Stomach (tissue), 8 donors: ENCODE measurements at regions not wholly inside any gene's neighbourhood (a gene's known extent, or its start where the extent isn't known, plus 50 kb on each side); places are given as distances from the start of the nearest gene placed in this dataset.
"Not testable (repeated sequence)": the region's sequence is repeated elsewhere in the genome, so short reads cannot be mapped to it uniquely, and the experiment has no call there.

ENCODE experiments used
- DNase-seq, 2 donors: peaks; one replicate each; pipeline versions ENCODE4 v3.0.0 to v3.0.0-alpha.2; 2013 to 2019
- H3K27ac ChIP-seq, 5 donors: fragments of 200-600 bp in 4 of 5; sonication (generic) in 4 of 5; one replicate each; pipeline ENCODE4 v1.5.1; 2013 to 2019; ENCODE audit warnings: mild to moderate bottlenecking in 1 of 5, moderate library complexity in 1 of 5
- H3K27me3 ChIP-seq, 3 donors: fragments of 200-600 bp; sonication (generic); one replicate each; pipeline ENCODE4 v1.5.1; 2017 to 2019; ENCODE audit warnings: mixed run types in 1 of 3
- H3K36me3 ChIP-seq, 4 donors: fragments of 200-600 bp; sonication (generic); 1 replicate in 3 of 4; 2 replicates in 1 of 4; pipeline ENCODE4 v1.5.1; 2016 to 2019
- H3K4me1 ChIP-seq, 4 donors: fragments of 200-600 bp; sonication (generic); one replicate each; pipeline ENCODE4 v1.5.1; 2016 to 2019
- H3K4me3 ChIP-seq, 4 donors: fragments of 200-600 bp; sonication (generic) in 3 of 4; one replicate each; pipeline ENCODE4 v1.5.1; 2016 to 2019; ENCODE audit warnings: mild to moderate bottlenecking in 1 of 4
- H3K9me3 ChIP-seq, 4 donors: fragments of 200-600 bp; sonication (generic); one replicate each; pipeline ENCODE4 v1.5.1; 2016 to 2019
- EP300 ChIP-seq: sonication (generic); formaldehyde crosslinking; IDR thresholded peaks from one replicate; pipeline ENCODE4 v1.6.1; 2017; ENCODE audit warnings: antibody characterized with exemption
- POLR2A ChIP-seq, 4 donors: fragments of 450-650 bp; IDR thresholded peaks; one replicate each; pipeline ENCODE4 v1.6.1; 2016; ENCODE audit warnings: antibody characterized with exemption in 4 of 4, control low read depth in 2 of 4, mild to moderate bottlenecking in 1 of 4, moderate library complexity in 1 of 4
- POLR2AphosphoS5 ChIP-seq, 3 donors: sonication (generic); formaldehyde crosslinking; IDR thresholded peaks; one replicate each; pipeline ENCODE4 v1.6.1; 2016; ENCODE audit warnings: antibody characterized with exemption in 3 of 3
- WGBS, 5 donors: extraction: QIAGEN DNeasy Blood & Tissue Kit in 3 of 5; methylation state at CpG; one replicate each; pipeline versions ENCODE4 v1.1.5 to v1.1.7; 2013 to 2018; 5-methylcytosine and 5-hydroxymethylcytosine counted together
- intact Hi-C: fragments of 100-400 bp; cut with DNase I; formaldehyde crosslinking; loops from one replicate; pipeline ENCODE4 v1.15.1; 2023; ENCODE audit warnings: low total_unique reads
- TF ChIP-seq, protein P1 (sequence below), 7 experiments: fragments of 450-650 bp in 4 of 7; fragments of 200-600 bp in 3 of 7; sonication (generic) in 3 of 7; IDR thresholded peaks; one replicate each; pipeline ENCODE4 v1.5.1; 2016 to 2019; ENCODE audit warnings: antibody characterized with exemption in 7 of 7, control low read depth in 2 of 7, mild to moderate bottlenecking in 1 of 7
- donor health status: healthy with polysubstance abuse.
- donor health status: Bipolar disorder and iron deficiency.
- donor health status: healthy.

DNA sequence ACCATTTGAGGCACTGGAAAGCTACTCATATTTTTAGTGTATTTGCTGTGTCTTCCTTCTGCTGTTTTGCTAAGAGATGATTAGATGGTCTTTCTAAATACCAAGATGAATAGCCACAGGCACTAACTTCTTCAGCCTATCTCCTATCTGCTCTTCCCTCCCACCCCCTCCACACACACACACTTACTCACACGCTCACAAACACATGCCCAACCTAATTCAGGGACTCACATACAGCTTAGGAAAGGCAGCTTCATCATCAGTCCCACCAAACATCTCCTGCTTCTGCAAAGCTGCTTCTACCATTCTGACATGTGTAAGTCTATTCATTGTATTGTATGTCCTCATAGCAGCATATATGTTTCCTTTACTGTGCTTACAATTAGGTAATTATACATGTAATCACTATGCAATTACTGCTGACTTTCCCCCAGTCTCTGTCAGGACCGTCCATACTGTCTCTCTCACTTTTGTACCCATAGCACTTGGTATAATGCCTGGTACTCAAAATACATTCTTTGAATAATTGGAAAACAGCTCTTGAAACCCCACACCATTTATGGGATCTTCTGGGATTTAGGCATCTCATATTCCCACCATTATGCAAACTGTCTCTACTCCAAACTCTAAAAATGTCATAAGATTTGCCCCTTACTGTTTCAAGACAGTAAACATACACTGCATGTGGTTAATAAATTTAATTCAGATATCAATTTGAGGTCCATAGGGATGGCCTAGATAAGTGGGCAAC, 83.3 kb upstream of the HIF1A start:
- WGBS, 5 donors, result 78 to 93% (median 87%) methylated on average over 2 of the region's 2 CpGs
- peaks cover 17 to 41% (median 23%) of the 10 kb centered on the region in 4 donors for H3K4me1 ChIP-seq
- TF ChIP-seq POLR2AphosphoS5 (IDR thresholded peaks at IDR 0.05), result no peak
- no peak for TF ChIP-seq POLR2A (IDR thresholded peaks at IDR 0.05)
- TF ChIP-seq EP300, result no peak
- TF ChIP-seq, protein P1, sequence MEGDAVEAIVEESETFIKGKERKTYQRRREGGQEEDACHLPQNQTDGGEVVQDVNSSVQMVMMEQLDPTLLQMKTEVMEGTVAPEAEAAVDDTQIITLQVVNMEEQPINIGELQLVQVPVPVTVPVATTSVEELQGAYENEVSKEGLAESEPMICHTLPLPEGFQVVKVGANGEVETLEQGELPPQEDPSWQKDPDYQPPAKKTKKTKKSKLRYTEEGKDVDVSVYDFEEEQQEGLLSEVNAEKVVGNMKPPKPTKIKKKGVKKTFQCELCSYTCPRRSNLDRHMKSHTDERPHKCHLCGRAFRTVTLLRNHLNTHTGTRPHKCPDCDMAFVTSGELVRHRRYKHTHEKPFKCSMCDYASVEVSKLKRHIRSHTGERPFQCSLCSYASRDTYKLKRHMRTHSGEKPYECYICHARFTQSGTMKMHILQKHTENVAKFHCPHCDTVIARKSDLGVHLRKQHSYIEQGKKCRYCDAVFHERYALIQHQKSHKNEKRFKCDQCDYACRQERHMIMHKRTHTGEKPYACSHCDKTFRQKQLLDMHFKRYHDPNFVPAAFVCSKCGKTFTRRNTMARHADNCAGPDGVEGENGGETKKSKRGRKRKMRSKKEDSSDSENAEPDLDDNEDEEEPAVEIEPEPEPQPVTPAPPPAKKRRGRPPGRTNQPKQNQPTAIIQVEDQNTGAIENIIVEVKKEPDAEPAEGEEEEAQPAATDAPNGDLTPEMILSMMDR (IDR thresholded peaks at IDR 0.05), result no peak

DNA sequence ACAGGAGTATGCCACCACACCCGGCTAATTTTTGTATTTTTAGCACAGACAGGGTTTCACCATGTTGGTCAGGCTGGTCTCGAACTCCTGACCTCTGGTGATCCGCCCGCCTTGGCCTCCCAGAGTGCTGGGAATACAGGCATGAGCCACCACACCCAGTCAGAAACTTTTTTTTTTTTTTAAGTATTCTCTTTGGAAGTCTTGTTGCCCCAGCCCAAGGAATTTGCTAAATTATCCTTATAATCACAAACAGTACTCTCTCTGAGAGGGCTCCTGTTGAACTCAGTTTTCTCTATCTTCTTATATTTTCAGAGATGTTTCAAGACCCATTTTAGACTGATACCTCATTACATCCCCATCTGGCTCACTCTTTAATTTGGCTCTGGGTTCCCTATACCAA, 82.3 kb upstream of the HIF1A start:
- H3K9me3 ChIP-seq, H3K4me3 ChIP-seq, H3K36me3 ChIP-seq, H3K27ac ChIP-seq, H3K27me3 ChIP-seq, DNase-seq, intact Hi-C loops: not testable (repeated sequence)
- peaks cover 16 to 34% (median 20%) of the 10 kb centered on the region in 4 donors for H3K4me1 ChIP-seq
- WGBS, 5 donors, result 94 to 98% (median 97%) methylated on average over 4 of the region's 4 CpGs

More for the DNA sequence above, 83.3 kb upstream of the HIF1A start:
- Histone ChIP-seq H3K36me3 (no peaks in the 10 kb centered on the region), H3K9me3 (no peaks in the 10 kb centered on the region), H3K4me3 (no peak overlapping the region), H3K27ac (no peak overlapping the region), H3K27me3 (no peaks in the 10 kb centered on the region)
- intact Hi-C loops, result no loop called here
- no peak for DNase-seq

DNA sequence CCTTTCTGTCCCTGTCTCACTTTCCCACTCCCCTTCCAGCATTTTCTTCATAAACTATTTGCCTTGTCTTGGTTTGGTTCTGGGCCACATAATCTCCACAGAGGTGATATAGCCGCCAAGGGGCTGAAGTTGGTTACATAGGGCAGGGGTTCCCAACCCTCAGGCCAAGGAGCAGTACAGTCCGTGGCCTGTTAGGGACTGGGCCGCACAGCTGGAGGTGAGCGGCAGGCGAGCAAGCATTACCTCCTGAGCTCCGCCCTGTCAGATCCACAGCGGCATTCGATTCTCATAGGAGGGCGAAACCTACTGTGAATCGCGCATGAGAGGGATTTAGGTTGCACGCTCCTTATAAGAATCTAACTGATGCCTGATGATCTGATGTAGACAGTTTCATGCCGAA, 80.6 kb upstream of the HIF1A start:
- 95 to 97% (median 95%) methylated on average over 13 of the region's 13 CpGs for WGBS, 5 donors
- H3K9me3 ChIP-seq, result no peaks in the 10 kb centered on the region

DNA sequence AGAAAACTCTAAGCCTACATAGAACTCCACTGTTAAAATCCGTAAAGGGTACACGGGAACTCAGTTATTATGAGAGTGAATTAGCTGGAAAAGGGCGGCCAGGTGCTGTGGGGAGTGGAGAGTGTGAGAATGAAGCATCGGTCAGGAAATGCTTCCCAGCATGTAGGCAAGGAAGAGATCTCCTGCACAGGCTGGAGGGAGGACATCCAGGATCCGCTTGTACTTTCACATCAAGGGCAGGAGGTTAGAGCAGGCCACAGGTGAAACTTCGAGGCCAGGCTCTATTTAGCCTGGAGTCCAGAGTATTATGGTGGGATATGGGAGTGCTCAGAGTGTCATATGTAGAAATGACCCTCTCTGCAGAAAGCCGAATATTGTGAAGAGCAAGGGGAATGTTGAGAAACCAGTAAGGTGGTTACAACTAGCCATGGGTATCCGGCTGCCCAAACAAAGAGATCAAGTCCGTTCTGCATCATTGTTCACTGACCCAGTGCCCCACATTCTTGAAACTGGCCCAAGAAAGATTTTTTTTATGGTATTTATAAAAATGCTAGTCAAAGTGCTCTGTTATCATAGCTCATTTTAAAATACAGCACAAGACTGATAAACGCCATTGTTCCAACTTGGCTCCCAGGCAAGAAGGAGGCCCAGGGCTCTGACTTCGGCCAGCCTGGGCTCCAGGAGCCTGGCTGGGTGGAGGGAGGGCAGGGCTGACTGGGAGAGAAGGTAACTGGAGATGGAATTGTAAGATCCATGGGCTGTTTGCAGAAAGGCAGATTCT, 79.4 kb upstream of the HIF1A start:
- H3K27ac ChIP-seq, result peak overlapping the region in 4 of 5 donors; percentile 1 to 56 (median 8)
- WGBS, 5 donors, result 45 to 63% (median 56%) methylated on average over 11 of the region's 11 CpGs
- H3K4me3 ChIP-seq, result no peak overlapping the region
- no peaks in the 10 kb centered on the region for H3K36me3 ChIP-seq
- no peaks in the 10 kb centered on the region for H3K27me3 ChIP-seq
- peak; percentile 43 to 60 for DNase-seq
- no peaks in the 10 kb centered on the region for H3K9me3 ChIP-seq
- TF ChIP-seq EP300 (no peak), POLR2AphosphoS5 (IDR thresholded peaks at IDR 0.05) (no peak), POLR2A (IDR thresholded peaks at IDR 0.05) (no peak)
- TF ChIP-seq, protein P1 (IDR thresholded peaks at IDR 0.05), result no peak
- H3K4me1 ChIP-seq, result peaks cover 5 to 20% (median 10%) of the 10 kb centered on the region in 4 donors
- intact Hi-C loops, result no loop called here

More for the DNA sequence above, 80.6 kb upstream of the HIF1A start:
- no peak for TF ChIP-seq POLR2AphosphoS5 (IDR thresholded peaks at IDR 0.05)
- TF ChIP-seq, protein P1 (IDR thresholded peaks at IDR 0.05), result no peak
- no peak for TF ChIP-seq POLR2A (IDR thresholded peaks at IDR 0.05)
- no peak for TF ChIP-seq EP300
- intact Hi-C loops, result no loop called here
- no peaks in the 10 kb centered on the region for H3K36me3 ChIP-seq
- H3K27me3 ChIP-seq, result no peaks in the 10 kb centered on the region
- peaks cover 7 to 17% (median 10%) of the 10 kb centered on the region in 4 donors for H3K4me1 ChIP-seq
- no peak for DNase-seq
- H3K4me3 ChIP-seq, result no peak overlapping the region
- no peak overlapping the region for H3K27ac ChIP-seq
